ENCODE measurements at regions not wholly inside any gene's neighbourhood (a gene's known extent, or its start where the extent isn't known, plus 50 kb on each side); places are given as distances from the start of the nearest gene placed in this dataset.

DNA sequence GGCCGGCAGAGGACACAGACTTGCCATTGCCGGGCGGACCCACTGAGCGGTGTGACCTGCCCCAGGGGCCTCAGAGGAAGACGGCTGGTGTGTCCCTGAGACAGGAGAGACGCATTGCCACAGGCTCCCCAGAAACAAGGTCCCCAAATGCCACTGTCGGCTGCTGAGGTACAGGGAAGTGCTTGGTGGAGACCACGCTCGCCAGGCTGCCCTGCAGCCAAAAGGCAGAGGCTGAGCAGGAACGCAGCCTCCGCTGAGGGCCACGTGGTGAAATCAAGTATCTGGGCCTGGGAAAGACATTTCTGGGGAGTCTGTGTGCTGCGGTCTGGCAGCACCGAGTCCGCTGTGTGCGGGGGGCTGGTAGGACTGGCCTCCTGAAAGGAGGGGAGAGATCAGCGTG, 794.9 kb downstream of the BRD1 start:
- DNase-seq, result peak in 4 of 10 donors; percentile 13 to 70 (median 48)
- intact Hi-C loops (cut with DNase I), result no loop called here

DNA sequence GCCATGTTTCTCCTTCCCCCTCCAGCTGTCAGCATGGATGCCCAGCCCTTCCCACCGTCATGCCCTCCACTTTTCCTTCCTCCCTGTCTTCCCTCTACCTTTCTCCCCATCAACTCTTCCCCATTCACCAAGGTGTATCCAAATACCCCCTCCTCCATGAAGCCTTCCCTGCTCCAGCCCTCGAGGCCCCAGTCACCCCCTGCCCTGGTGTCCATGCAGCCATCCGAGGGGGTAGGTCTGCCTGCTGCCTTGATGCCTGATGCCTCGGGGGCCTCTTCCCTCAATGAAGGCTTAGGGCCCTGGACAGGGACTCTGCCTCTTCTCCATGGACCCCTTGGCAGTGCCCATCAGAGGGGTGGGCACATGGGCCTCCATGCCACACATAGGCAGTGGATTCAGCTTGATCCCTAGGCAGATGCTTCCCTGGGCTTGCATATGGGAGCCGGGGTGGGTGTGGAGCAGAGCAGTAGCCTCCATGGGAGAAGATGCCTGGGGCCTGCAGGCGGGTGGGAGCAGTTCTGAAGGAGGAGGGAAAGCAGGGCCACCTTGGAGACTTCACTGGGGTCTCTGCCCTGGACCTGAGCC, 795.8 kb downstream of the BRD1 start:
- peak in 4 of 10 donors; percentile 9 to 50 (median 39) for DNase-seq
- intact Hi-C loops (cut with DNase I), result no loop called here

DNA sequence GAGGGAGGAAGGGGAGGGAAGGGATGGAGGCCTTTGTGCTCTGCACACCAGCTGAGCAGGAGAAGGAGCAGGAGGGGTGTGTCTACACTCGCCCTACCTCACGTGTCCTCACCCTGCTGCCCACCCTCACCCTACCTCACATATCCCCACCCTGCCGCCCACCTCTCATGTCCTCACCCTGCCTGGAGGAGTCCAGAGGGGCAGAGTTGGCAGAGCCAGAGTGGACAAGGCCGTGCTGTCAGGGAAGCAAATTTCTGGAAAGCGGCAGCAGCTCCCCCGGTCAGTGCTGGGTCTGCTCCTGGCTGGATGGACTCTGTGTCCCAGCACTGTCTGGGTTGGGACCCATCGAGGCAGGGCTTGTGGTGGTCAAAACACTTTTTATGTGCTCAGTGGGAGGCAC, 799.6 kb downstream of the BRD1 start:
- intact Hi-C loops (cut with DNase I), result loop anchor here (5.0 kb wide), 1 partner anchor 451 kb away; no protein-coding TSS in a partner anchor
- peak in 4 of 10 donors; percentile 1 to 56 (median 32) for DNase-seq

DNA sequence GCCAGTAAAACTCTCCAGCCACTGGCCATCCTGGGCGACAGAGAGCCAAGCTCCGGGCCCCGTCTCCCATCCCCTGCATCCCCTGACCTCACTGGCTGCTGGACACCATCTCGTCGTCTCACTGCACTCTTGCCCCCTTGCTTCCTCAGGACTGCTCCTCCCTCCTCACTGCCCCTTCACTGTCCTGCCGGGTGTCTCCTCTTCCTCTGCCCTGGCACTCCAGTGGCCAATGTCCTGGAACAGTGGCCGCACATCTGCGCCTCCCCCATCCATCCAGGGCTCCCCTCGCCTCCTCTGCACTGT, 800.4 kb downstream of the BRD1 start:
- intact Hi-C loops (cut with DNase I), result loop anchor here (5.0 kb wide), 1 partner anchor 450 kb away; no protein-coding TSS in a partner anchor
- peak in 3 of 10 donors; percentile 5 to 67 (median 64) for DNase-seq

DNA sequence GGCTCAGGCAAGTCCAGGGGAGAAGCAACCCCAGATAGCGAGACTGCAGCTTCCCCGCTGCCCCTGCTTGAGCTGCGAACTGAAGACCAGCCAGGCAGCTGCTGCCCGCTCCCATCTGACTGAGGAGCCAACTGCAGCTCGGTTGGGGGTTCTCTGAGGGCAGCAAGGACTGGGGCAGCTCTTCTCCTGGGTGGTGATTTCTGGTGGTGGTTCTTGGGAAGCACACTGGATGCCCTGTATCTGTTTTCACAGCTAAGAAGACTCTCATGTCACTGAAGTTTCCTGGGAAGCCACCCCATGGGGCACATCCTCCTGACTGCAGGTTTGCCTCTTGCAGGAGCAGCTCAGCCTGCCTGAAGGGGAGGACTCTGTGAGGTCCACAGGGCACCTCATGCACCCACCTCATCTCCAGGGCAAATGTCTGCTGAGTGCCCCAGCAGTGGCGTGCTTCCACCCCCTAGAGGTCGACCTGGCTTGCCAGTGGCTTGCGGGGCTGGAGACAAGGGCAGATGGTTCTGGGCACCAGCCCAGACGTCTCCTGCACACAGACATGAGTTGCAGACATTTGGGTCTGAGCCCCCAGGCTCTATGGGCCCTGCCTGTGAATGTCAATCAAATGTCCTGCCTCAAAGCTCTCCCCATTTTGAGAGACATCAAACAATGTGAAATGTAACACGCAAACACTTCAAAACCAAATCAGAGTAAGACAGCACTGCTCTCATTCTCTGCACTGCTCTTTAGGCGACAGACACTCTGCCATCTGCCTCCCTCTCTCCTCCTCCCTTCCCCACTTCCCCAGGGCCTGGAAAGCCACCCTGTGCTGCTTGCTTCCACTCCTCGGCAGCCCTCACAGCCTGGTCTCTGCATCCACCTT, 800.9 kb downstream of the BRD1 start:
- DNase-seq, result peak in 8 of 10 donors; percentile 46 to 95 (median 68)
- intact Hi-C loops (cut with DNase I), result loop anchor here (5.0 kb wide), 1 partner anchor 449 kb away; no protein-coding TSS in a partner anchor

DNA sequence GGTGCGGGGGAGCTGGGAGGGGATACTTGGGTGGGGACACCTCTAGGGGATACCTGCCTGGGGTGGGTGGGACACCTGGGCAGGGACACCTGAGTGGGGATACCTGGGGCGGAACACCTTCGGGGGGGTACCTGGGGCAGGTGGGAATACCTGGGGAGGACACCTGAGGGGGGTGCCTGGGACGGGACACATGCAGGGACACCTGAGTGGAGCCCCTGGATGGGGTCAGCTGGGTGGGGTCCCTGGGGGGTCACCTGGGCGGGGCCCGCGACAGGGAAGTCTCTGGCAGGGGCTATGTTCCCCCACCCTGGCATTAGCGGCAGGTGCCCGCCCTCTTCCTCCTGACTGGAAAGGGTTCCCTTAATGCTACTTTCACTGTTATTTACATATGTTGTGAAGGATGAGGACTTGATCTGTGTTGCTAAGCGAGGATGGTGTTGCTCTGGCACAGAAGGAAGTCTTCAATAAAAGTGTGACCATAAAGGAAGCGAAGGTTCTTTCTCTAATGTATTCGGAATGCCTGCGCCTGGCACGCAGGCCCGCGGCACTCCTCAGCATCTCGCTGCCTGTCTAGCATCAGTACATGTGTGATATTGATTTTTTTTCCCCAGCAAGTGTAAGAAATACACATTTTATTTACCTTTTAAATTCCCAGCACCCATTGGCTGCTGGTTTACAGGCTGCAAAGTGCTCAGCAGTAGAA, 801.7 kb downstream of the BRD1 start:
- intact Hi-C loops (cut with DNase I), result loop anchor here (5.0 kb wide), 1 partner anchor 449 kb away; no protein-coding TSS in a partner anchor
- peak in 3 of 10 donors; percentile 43 to 81 (median 44) for DNase-seq

DNA sequence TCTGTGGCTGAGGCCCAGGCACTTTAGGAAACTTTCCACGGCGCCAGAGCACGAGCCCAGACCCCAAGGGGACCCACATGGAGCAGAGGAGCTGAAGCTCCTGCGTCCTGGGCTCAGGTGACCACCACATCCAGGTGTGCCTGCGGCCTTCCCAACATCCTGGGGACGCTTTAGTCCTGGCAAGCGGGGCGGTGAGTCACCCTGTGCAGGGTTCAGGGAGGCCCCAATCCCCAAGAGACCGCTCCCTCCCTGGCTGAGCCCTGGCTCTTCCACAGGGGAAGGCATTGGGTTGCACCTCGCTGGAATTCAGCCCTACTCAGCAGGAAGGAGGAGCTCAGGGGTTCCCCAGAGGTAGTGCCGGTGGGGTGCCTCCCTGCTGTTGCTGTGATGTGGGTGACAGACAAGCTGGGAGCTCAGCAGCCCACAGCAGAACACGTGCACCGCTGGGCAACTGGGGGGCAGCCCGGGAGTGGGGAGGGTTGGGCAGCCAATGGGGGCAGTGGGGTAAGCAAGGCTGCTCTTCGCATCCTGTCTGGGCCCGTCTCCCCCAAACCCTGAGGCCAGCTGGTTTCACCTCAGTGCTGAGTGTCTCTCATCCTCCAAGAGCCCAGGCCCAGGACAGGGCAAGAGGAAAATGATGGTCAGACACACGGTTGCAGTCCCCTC, 802.8 kb downstream of the BRD1 start:
- intact Hi-C loops (cut with DNase I), result loop anchor here (5.0 kb wide), 1 partner anchor 448 kb away; no protein-coding TSS in a partner anchor
- DNase-seq, result peak in 4 of 10 donors; percentile 4 to 82 (median 62)

DNA sequence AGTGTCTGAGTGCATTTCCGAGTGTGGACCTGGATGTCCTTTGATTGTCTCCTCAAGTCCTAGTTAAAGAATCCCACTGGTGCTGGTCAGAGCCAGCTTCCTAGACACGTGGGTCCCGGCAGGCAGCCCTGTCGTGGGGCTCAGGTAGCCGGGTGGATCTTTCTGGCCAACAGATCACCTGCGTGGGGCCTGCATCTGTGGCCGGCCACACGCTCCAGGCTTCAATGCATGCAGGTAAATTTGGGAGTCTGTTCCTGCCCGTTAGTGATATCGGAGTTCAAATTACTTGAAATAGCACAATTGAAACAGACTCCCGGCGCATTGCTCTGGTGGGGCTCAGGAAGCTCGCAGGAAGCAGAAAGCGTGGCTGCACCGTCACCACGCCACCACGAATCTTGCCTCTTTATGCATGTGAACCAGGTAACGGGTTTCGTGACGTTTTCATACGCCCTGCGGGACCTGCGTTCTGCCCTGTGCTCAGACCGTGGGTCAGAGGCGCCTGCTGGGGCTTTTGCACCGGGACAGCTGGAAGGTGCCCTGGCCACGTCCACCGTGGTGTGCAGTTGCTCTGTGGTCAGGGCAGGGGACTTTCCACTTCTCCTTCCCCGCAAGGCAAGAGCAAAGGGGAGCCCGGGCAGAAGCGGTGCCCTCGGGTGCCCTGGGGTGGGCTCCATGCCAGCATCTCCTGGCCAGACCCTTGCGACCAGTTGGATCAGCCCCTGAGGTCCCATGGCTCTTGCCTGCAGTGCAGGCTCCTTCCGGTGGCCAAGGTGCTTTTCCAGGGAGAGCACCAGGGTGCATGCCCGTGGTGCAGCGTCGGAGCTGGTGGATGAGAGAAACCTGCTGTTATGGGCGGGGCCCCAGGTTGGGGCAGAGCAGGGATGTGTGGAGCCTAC, 803.5 kb downstream of the BRD1 start:
- intact Hi-C loops (cut with DNase I), result no loop called here

DNA sequence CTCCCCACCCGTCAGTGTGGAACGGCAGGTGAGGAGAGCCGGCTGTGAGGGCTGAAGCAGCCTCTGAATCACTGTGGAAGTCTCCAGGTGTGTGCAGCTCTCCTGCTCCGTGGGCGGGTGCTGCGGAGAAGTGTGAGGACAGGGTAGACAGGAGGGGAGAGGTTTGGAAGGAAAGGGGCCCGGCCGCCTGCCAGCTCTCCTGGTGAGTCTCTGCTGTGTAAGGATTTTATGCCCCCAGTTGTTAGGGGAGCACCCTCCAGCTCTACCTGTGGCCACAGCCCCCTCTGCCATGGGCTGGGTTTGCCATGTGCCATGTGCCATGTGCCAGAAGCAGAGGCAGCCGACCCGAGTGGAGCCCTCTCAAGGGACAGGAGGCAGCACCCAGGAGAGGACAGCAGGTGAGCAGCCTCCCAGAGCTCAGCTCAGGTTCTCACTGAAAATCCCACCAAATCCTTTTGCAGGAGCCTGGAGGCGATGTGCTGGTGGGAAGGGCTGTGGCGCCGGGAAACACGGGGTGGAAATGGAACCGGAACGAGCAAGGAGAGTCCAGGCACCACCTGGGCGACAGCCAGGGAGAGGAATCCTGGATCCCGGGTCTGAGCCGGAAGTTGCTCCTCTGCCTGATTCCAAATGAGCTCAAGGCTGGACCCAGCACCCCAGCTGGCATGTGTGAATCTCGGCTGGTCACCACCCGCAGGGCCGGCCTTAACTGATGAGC, 804.4 kb downstream of the BRD1 start:
- DNase-seq, result peak in 3 of 10 donors; percentile 71 to 80 (median 71)
- intact Hi-C loops (cut with DNase I), result no loop called here

More for the DNA sequence above, 803.5 kb downstream of the BRD1 start:
- DNase-seq, result peak in 3 of 10 donors; percentile 55 to 79 (median 78)

DNA sequence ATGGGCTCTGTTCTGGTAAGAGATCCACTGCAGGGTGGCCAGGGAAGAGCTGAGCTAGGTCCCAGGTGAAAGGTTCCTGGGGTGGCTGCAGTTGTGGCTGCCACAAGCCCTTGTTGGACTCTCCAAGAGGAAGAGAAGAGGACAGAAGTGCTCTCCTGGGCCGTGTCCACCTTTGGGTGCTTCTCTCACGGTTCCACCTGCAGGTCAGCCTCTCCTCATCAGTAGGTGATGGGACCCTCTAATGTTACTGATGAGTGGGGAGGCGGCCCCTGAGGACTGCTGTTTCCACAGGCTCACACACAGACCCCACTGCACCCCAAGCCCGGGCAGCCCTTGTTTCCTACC, 804.9 kb downstream of the BRD1 start:
- DNase-seq, result peak in 2 of 10 donors; percentile 25 to 75

DNA sequence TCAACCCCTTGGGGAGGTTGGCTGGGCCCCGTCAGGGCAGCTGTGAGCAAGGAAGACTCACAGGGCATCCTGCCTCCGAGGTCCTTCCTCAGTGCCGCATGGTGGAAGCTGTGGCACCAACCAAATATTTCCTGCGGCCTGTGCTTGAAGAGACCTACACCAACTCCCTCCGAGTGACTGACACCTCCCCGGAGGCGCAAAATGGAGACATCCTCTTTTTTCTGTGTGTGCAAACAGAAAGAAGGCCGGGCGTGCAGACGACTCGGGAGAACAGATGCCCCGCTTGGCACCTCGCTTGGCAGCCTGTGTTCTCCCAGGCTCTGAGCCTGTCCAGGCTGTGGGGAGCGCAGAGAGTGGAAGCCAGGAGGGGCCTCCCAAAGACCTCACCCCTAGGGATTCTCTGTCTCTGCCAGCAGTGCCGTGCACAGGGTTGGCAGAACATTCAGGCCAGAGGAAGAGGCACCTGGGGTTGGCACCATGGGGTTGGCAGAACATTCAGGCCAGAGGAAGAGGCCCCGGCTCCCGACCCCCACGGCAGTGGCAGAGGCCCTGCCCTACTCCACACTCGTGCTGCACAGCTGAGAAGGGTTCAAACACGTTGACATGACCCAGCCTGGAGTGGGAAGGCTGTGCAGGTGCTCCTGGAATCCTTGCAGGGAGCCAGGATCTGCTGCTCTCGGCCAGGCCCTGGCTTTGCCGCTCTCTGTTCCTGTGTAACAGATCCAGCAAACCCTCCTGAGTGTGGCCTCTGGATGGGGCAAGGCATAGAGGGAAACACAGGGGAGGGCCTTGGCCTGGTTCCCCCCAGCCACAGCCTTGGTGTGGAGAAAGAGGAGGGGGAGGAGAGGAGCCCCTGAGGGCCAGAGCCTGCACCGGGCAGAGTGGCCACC, 805.5 kb downstream of the BRD1 start:
- intact Hi-C loops (cut with DNase I), result no loop called here
- DNase-seq, result peak in 8 of 10 donors; percentile 3 to 93 (median 48)

More for the DNA sequence above, 804.9 kb downstream of the BRD1 start:
- intact Hi-C loops (cut with DNase I), result no loop called here

DNA sequence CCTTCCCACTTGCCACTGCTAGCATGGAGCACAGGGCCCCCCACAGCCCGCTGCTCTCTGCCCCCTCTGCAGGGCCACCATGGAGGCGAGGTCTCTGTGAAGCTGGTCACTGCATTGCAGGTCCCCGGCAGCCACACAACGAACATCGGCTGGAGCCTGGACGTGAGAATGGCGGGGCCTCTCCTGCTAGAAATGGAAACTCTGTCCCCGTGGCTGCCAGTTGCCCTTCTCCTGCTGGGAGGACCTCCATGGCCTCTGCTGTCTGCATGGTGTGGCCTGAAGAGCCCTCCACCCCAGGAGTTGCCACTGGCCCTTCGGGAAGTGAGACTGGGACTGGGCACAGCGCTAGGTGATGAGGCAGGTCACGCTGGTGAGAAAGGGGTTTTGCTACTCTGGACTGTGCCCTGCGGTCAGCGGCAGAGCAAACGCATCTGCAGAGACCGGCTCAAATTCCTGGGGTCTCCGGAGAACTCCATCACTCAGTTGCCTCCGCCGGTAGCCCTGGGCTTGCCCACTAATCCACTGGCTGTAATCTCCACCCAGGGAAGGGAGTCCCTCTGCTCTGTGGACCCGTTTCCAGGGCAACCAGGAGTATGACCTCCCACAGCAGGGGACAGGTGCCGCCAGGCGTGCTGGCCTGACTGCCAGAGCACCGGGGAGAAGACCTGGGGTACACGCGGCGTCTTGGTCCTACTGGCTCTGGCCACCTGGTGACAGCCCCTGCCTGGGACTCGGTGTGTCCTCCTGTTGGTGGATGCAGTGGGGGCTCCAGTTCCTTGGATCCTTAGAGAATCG, 806.3 kb downstream of the BRD1 start:
- peak in 5 of 10 donors; percentile 3 to 71 (median 37) for DNase-seq
- intact Hi-C loops (cut with DNase I), result no loop called here

DNA sequence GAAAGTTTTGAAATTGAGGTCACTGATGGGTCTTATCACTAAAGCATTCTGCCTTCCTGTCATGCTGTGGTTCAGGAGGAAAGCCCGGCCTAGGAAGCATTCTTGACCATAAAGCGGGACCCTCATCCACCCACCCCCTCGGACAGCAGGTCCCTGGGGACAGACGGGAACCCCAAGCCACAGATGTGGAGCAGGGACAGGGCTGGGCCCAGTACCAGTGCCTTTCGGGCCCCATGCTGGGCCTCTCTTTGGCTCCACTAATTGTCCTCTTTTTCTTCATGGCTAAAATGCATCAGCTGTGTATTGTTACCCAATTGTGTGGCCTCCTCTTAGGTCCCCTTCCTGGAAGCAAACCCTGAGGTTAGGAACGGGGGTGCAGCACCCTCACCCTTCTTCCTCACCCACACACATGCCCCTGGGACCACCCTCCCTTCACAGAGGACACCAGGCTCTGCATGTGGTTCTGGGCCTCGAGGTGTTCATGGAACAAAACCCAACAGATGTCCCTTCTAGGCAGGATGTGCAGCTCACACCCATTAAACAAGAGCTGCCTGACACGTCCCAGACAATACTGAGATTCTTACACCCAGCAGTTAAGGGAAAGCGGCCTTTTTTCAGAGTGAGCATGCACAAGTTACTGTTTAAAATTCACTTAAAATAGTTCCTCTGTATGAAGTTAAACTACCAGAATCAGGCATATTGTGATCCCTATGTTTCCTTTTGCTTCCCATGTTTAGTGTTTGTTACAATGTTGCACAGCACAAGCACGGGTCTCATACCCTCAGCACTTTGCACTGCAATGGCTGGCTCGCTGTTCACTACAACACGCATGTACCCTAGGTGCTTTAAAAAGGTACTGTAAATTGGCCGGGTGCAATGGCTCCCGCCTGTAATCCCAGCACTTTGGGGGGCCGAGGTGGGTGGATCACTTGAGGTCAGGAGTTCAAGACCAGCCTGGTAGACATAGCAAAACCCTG, 807.6 kb downstream of the BRD1 start:
- DNase-seq, result peak in 3 of 10 donors; percentile 2 to 82 (median 64)
- intact Hi-C loops (cut with DNase I), result no loop called here

DNA sequence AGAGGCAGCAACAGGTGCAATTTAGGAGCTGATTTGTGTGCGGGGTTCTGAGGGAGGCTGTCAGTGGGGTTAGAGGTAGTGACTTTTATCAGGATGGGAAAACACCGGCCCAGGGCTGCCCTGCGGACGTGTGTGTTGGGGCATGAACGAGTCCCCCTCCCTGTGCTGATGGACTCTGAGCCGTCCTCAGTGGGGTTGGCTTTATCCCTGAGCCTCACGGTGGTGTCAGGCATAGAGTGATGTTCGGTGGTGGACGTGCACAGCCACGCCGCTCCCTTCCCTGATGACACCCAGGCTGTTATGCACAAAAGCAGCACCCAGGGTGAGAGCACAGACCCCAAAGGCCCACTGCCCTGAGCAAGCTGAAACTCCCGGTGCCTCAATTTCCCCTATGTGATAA, 809.1 kb downstream of the BRD1 start:
- DNase-seq, result peak in 2 of 10 donors; percentile 52 to 69

DNA sequence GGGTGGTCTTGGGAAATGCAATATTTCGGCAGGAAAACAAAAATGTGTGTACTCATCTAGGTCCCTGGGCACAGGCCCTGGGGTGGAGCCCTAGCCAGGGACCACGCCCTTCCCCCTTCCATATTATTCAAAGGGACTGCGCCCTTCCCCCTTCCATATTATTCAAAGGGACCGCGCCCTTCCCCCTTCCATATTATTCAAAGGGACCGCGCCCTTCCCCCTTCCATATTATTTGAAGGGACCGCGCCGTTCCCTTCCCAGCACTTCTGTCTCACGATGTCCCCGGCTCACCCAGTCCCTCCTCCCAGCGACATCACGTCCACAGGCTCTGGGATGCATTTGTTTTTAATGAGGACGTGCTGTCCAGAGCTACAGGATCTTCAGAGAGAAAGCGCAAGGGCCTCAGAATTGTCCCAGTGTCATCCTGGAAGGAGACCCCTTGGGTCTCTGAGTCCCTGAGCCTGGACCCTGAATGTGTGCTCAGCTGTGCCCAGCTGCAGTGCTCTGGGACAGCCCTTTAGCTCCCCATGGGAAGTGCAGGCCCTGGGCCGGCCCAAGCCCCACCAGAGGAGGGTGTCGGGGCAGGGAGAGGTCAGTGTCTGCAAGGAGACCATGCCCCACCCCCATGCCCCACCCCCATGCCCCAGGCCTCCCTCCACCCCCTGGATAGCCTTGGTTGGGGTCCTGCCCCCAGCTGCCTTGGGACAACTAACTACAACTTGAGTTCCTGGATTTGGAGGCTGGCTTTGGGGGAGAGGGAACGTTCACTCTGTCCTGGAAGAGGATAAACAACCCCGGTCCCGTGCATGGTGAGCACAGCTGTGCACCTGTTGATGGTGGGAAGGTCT, 810.0 kb downstream of the BRD1 start:
- intact Hi-C loops (cut with DNase I), result no loop called here
- DNase-seq, result peak in 3 of 10 donors; percentile 32 to 58 (median 52)

More for the DNA sequence above, 809.1 kb downstream of the BRD1 start:
- intact Hi-C loops (cut with DNase I), result no loop called here

Data from posterior cingulate gyrus (tissue), 11 donors.